Retina (tissue), 1 donor: ENCODE measurements at regions not wholly inside any gene's neighbourhood (a gene's known extent, or its start where the extent isn't known, plus 50 kb on each side); places are given as distances from the start of the nearest gene placed in this dataset.

Experiments used
- DNase-seq: peaks from one replicate; pipeline ENCODE4 v3.0.0-alpha.2; 2016

GRCh38 chr5:6833406-6833805, 120.2 kb downstream of the TENT4A start:
- no peak for DNase-seq

- no peak for DNase-seq
Measured at GRCh38 chr5:6837095-6837494, 123.9 kb downstream of the TENT4A start.

- no peak for DNase-seq
Measured at GRCh38 chr5:6837519-6838110, 124.4 kb downstream of the TENT4A start.

GRCh38 chr5:6838736-6839135, 125.5 kb downstream of the TENT4A start:
- no peak for DNase-seq

GRCh38 chr5:6840136-6840793, 127.0 kb downstream of the TENT4A start:
- no peak for DNase-seq

- no peak for DNase-seq
Measured at GRCh38 chr5:6843335-6843734, 130.1 kb downstream of the TENT4A start.

- DNase-seq = no peak
Measured at GRCh38 chr5:6843821-6844220, 130.6 kb downstream of the TENT4A start.

- no peak for DNase-seq
Measured at GRCh38 chr5:6845856-6846255, 132.6 kb downstream of the TENT4A start.

- DNase-seq = no peak
Measured at GRCh38 chr5:6847870-6848269, 134.6 kb downstream of the TENT4A start.

GRCh38 chr5:6849316-6850105, 136.3 kb downstream of the TENT4A start:
- no peak for DNase-seq

GRCh38 chr5:6850106-6850432, 136.8 kb downstream of the TENT4A start:
- no peak for DNase-seq

- peak; percentile 42 for DNase-seq
Measured at GRCh38 chr5:6856653-6857052, 143.4 kb downstream of the TENT4A start.

GRCh38 chr5:6858419-6858818, 145.2 kb downstream of the TENT4A start:
- no peak for DNase-seq

- no peak for DNase-seq
Measured at GRCh38 chr5:6859023-6859422, 145.8 kb downstream of the TENT4A start.

- no peak for DNase-seq
Measured at GRCh38 chr5:6859951-6860638, 146.9 kb downstream of the TENT4A start.

- no peak for DNase-seq
Measured at GRCh38 chr5:6861036-6861435, 147.8 kb downstream of the TENT4A start.

- DNase-seq = no peak
Measured at GRCh38 chr5:6861667-6862066, 148.4 kb downstream of the TENT4A start.

- DNase-seq = no peak
Measured at GRCh38 chr5:6862306-6862705, 149.1 kb downstream of the TENT4A start.

GRCh38 chr5:6867712-6868111, 154.5 kb downstream of the TENT4A start:
- no peak for DNase-seq

- peak; percentile 93 for DNase-seq
Measured at GRCh38 chr5:6868171-6868570, 154.9 kb downstream of the TENT4A start.

GRCh38 chr5:6868575-6869215, 155.5 kb downstream of the TENT4A start:
- no peak for DNase-seq

GRCh38 chr5:6869677-6870076, 156.4 kb downstream of the TENT4A start:
- DNase-seq = no peak
